Endothelial cell of umbilical vein (primary cell): ENCODE measurements at regions not wholly inside any gene's neighbourhood (a gene's known extent, or its start where the extent isn't known, plus 50 kb on each side); places are given as distances from the start of the nearest gene placed in this dataset.

ENCODE experiments used
- BruUV-seq: library from RNA; stranded (reverse); fragments of 400-500 nt; replicated peaks from 2 replicates; lab custom pipeline; 2021; lab: Mats Ljungman, UMichigan
- CTCF ChIA-PET: fragments of 300-600, 350-600 bp; sonication (Branson Sonifier 250); formaldehyde crosslinking; loops from one replicate; lab custom pipeline; 2021; ENCODE audit warnings: antibody characterized with exemption, inconsistent platforms; lab: Charles Lee
- POLR2A ChIA-PET: fragments of 300-600, 350-600 bp; sonication (Branson Sonifier 250); formaldehyde crosslinking; loops from one replicate; lab custom pipeline; 2021; ENCODE audit warnings: antibody characterized with exemption, inconsistent platforms; lab: Charles Lee
- DNase-seq: peaks from one replicate; pipeline ENCODE4 v3.0.0-alpha.2; 2011; ENCODE audit warnings: low read depth, low spot score
- FAIRE-seq: peaks from 2 replicates; lab custom pipeline; 2011; peaks lifted over from hg19 to GRCh38; lab: Jason Lieb, UNC
- H2AFZ ChIP-seq: 2 replicates; pipeline ENCODE4 v1.6.0; 2012; ENCODE audit warnings: low read depth, low read length, control low read depth, inconsistent platforms
- H3K27ac ChIP-seq: 2 replicates; pipeline ENCODE4 v1.5.1; 2011; ENCODE audit warnings: low read depth, mild to moderate bottlenecking, control low read depth, low read length, moderate library complexity; ENCODE audit not compliant: insufficient read depth
- H3K27me3 ChIP-seq, 2 experiments: 2 replicates each; pipeline versions ENCODE4 v1.6.0 to v1.6.1; 2011; ENCODE audit warnings: low read length in 2 of 2, mixed read lengths in 1 of 2; ENCODE audit not compliant: control insufficient read depth in 2 of 2, insufficient read depth in 2 of 2
- H3K36me3 ChIP-seq, 2 experiments: 2 replicates in 1 of 2; 3 replicates in 1 of 2; pipeline ENCODE4 v1.5.1; 2011; ENCODE audit warnings: low read length in 2 of 2, mild to moderate bottlenecking in 1 of 2, moderate library complexity in 1 of 2; ENCODE audit not compliant: control insufficient read depth in 2 of 2, insufficient read depth in 2 of 2; ENCODE audit errors: extremely low read depth in 1 of 2
- H3K4me1 ChIP-seq: 3 replicates; pipeline ENCODE4 v1.5.1; 2011; ENCODE audit warnings: mild to moderate bottlenecking, low read length; ENCODE audit not compliant: control insufficient read depth, insufficient read depth; ENCODE audit errors: extremely low read depth
- H3K4me2 ChIP-seq: 2 replicates; pipeline ENCODE4 v1.6.1; 2011; ENCODE audit warnings: low read length, control low read depth, mixed read lengths; ENCODE audit not compliant: insufficient read depth
- H3K4me3 ChIP-seq, 3 experiments: fragments of 200-600 bp in 1 of 3; sonication (generic), shearing (Covaris generic) in 1 of 3; replicated peaks in 1 of 3; 2 replicates each; pipeline ENCODE4 v1.5.1; 2011 to 2016; ENCODE audit warnings: control low read depth in 3 of 3, low read length in 3 of 3, mild to moderate bottlenecking in 2 of 3, inconsistent platforms in 1 of 3, low read depth in 1 of 3, moderate library complexity in 1 of 3; ENCODE audit not compliant: insufficient read depth in 1 of 3
- H3K79me2 ChIP-seq: 2 replicates; pipeline ENCODE4 v1.6.0; 2012; ENCODE audit warnings: low read length, inconsistent platforms; ENCODE audit not compliant: control insufficient read depth, insufficient read depth
- H3K9ac ChIP-seq: replicated peaks from 2 replicates; pipeline ENCODE3; 2011; ENCODE audit warnings: low read length, control low read depth; ENCODE audit not compliant: insufficient read depth; ENCODE audit errors: extremely low read depth
- H3K9me1 ChIP-seq: replicated peaks from 3 replicates; pipeline ENCODE4 v1.6.0; 2011; ENCODE audit warnings: mild to moderate bottlenecking, low read length; ENCODE audit not compliant: control insufficient read depth, insufficient read depth; ENCODE audit errors: extremely low read depth
- H3K9me3 ChIP-seq: replicated peaks from 2 replicates; pipeline ENCODE4 v1.5.1; 2012; ENCODE audit warnings: low read length, inconsistent platforms; ENCODE audit not compliant: control insufficient read depth, insufficient read depth
- H4K20me1 ChIP-seq: replicated peaks from 2 replicates; pipeline ENCODE3; 2011; ENCODE audit warnings: mild to moderate bottlenecking, low read length; ENCODE audit not compliant: control insufficient read depth, insufficient read depth; ENCODE audit errors: extremely low read depth
- CTCF ChIP-seq, 2 donors: IDR thresholded peaks; 1 replicate in 1 of 2; 2 replicates in 1 of 2; pipeline ENCODE4 v1.5.1; 2011; ENCODE audit warnings: low read length in 2 of 2, mild to moderate bottlenecking in 2 of 2, moderate library complexity in 2 of 2, control low read depth in 1 of 2, inconsistent platforms in 1 of 2, low read depth in 1 of 2; ENCODE audit not compliant: insufficient read depth in 1 of 2; ENCODE audit errors: extremely low read depth in 1 of 2
- EZH2 ChIP-seq: IDR thresholded peaks from 2 replicates; pipeline ENCODE4 v1.6.1; 2012; ENCODE audit warnings: borderline replicate concordance, low read depth, mild to moderate bottlenecking, moderate library complexity, low read length, inconsistent platforms; ENCODE audit not compliant: severe bottlenecking
- FOS ChIP-seq: IDR thresholded peaks from 2 replicates; pipeline ENCODE4 v1.6.1; 2011; ENCODE audit warnings: mild to moderate bottlenecking, low read length, moderate library complexity, borderline replicate concordance; ENCODE audit not compliant: insufficient read depth
- GATA2 ChIP-seq: IDR thresholded peaks from 2 replicates; pipeline ENCODE4 v1.7.0; 2011; ENCODE audit warnings: low read depth, mild to moderate bottlenecking, moderate library complexity, mixed read lengths, low read length; ENCODE audit not compliant: insufficient read length, insufficient read depth
- JUN ChIP-seq: IDR thresholded peaks from 2 replicates; pipeline ENCODE4 v1.6.1; 2011; ENCODE audit warnings: borderline replicate concordance, low read depth; ENCODE audit not compliant: insufficient read length, insufficient read depth
- MAX ChIP-seq: IDR thresholded peaks from 2 replicates; pipeline ENCODE4 v1.6.1; 2011; ENCODE audit not compliant: insufficient read depth, insufficient read length
- MYC ChIP-seq: IDR thresholded peaks from one replicate; pipeline ENCODE4 v1.6.1; 2011; ENCODE audit warnings: mild to moderate bottlenecking, low read depth, low read length
- POLR2A ChIP-seq: IDR thresholded peaks from 2 replicates; pipeline ENCODE4 v1.6.1; 2012; ENCODE audit warnings: low read depth, mild to moderate bottlenecking, control low read depth, low read length
- POLR2AphosphoS5 ChIP-seq: IDR thresholded peaks from 2 replicates; pipeline ENCODE4 v1.6.1; 2012; ENCODE audit warnings: low read depth, mild to moderate bottlenecking, control low read depth, low read length, moderate library complexity; ENCODE audit not compliant: insufficient read depth
- dilution Hi-C: fragments of 300-500 bp; cut with MboI; formaldehyde crosslinking; loops from one replicate; pipeline ENCODE4 v1.15.0; 2019; ENCODE audit warnings: low sequenced_read_pairs; ENCODE audit not compliant: extremely low pct_ligation_motif_present
- intact Hi-C: fragments of 100-400 bp; cut with micrococcal nuclease; formaldehyde crosslinking; loops from one replicate; pipeline ENCODE4 v1.10.0; 2022

GRCh38 chr13:39263531-39263930 lies 225.3 kb downstream of the NHLRC3 start:
- H3K9me1 ChIP-seq = no peaks in the 10 kb centered on the region
- TF ChIP-seq POLR2A (no peak), EZH2 (no peak), MAX (no peak), MYC (no peak), GATA2 (no peak), JUN (no peak), CTCF (IDR thresholded peaks at IDR 0.05; ENCODE audit: extremely low read depth in 1 of 2, insufficient read depth in 1 of 2, low read depth in 1 of 2, low read length in 2 of 2) (no peak), POLR2AphosphoS5 (no peak), FOS (no peak)
- H3K9ac ChIP-seq = no peak overlapping the region
- no peaks in the 10 kb centered on the region for H4K20me1 ChIP-seq
- intact Hi-C loops = loop anchor here (1.0 to 10.0 kb wide), 3 partner anchors 118 to 212 kb away; no protein-coding TSS in a partner anchor
- no peaks in the 10 kb centered on the region for H3K4me1 ChIP-seq
- FAIRE-seq (no peak), DNase-seq (no peak)
- POLR2A ChIA-PET = no interaction called here
- dilution Hi-C loops = no loop called here
- no peaks in the 10 kb centered on the region for H3K36me3 ChIP-seq
- BruUV-seq = no TSS peak
- CTCF ChIA-PET = interaction anchor here (1.4 to 3.5 kb wide), 6 partner anchors 10 to 353 kb away, joined by 4 to 27 read pairs (median 10); no protein-coding TSS in a partner anchor
- H2AFZ ChIP-seq = no peak overlapping the region
- peaks cover 5 to 11% of the 10 kb centered on the region in 2 experiments for H3K27me3 ChIP-seq
- no peaks in the 10 kb centered on the region for H3K79me2 ChIP-seq
- H3K4me3 ChIP-seq = no peak overlapping the region
- no peak overlapping the region for H3K4me2 ChIP-seq
- no peaks in the 10 kb centered on the region for H3K9me3 ChIP-seq
- H3K27ac ChIP-seq = no peak overlapping the region
